ENCODE measurements at regions not wholly inside any gene's neighbourhood (a gene's known extent, or its start where the extent isn't known, plus 50 kb on each side); places are given as distances from the start of the nearest gene placed in this dataset.

- Histone ChIP-seq H3K9ac (ENCODE audit: control insufficient read depth, insufficient read depth, low read length) (no peak overlapping the region), H3K4me3 (no peak overlapping the region), H3K79me2 (ENCODE audit: control insufficient read depth, insufficient read depth, low read length) (no peaks in the 10 kb centered on the region), H3K36me3 (ENCODE audit: control insufficient read depth in 2 of 2, insufficient read depth in 2 of 2, low read length in 1 of 2) (no peaks in the 10 kb centered on the region), H2AFZ (ENCODE audit: control insufficient read depth, low read depth, low read length) (no peak overlapping the region), H3K4me1 (ENCODE audit: control insufficient read depth, insufficient read depth, low read length) (no peaks in the 10 kb centered on the region; the same call in 1 of the 2 replicates), H3K27ac (ENCODE audit: control insufficient read depth, insufficient read depth) (no peak overlapping the region), H3K9me3 (replicated peaks; ENCODE audit: control insufficient read depth, insufficient read depth, low read length) (no peaks in the 10 kb centered on the region), H4K20me1 (ENCODE audit: control insufficient read depth, insufficient read depth) (no peaks in the 10 kb centered on the region), H3K4me2 (ENCODE audit: control insufficient read depth, insufficient read depth) (no peak overlapping the region), H3K27me3 (replicated peaks in 1 of 2; ENCODE audit: control insufficient read depth in 2 of 2, insufficient read depth in 2 of 2, low read length in 1 of 2) (peaks cover 0 to 5% of the 10 kb centered on the region in 2 experiments; a peak in 1 of 4 replicates)
- WGBS (ENCODE audit: insufficient coverage, insufficient replicate concordance, low lambda C conversion rate, missing lambda C conversion rate): 11% methylated on average over 4 of the region's 4 CpGs
- ATAC-seq: peak; percentile 45
- no peak for FAIRE-seq
- CTCF ChIA-PET: interaction anchor here (1.0 to 6.7 kb wide), 4 partner anchors 9 to 226 kb away, joined by 3 to 71 read pairs (median 4); no protein-coding TSS in a partner anchor
- DNase-seq (ENCODE audit: low read depth, low spot score): peak; percentile 13
- no peak for TF ChIP-seq STAT1 (conservative IDR thresholded peaks at IDR 0.05)
- peak; percentile 64 for TF ChIP-seq IKZF1 (conservative IDR thresholded peaks at IDR 0.05)
- TF ChIP-seq IRF4 (IDR thresholded peaks at IDR 0.05; ENCODE audit: low read depth, low read length): no peak
- TF ChIP-seq RELB (IDR thresholded peaks at IDR 0.05; ENCODE audit: low read depth): peak; percentile 31; the same call in 1 of the 2 replicates
- no peak for TF ChIP-seq SMC3 (IDR thresholded peaks at IDR 0.05; ENCODE audit: borderline replicate concordance, low read length)
- TF ChIP-seq IKZF2 (IDR thresholded peaks at IDR 0.05): peak in 1 of 2 experiments; percentile 61; a peak in 3 of 4 replicates
- peak; percentile 35 for TF ChIP-seq MEF2B (IDR thresholded peaks at IDR 0.05; ENCODE audit: partially characterized antibody, poor library complexity, severe bottlenecking)
- TF ChIP-seq KDM1A (IDR thresholded peaks at IDR 0.05; ENCODE audit: borderline replicate concordance): no peak
- TF ChIP-seq POU2F2 (IDR thresholded peaks at IDR 0.05; ENCODE audit: borderline replicate concordance, low read depth, low read length): peak; percentile 72; the same call in 1 of the 3 replicates
- peak; percentile 39 for TF ChIP-seq NR2F1 (conservative IDR thresholded peaks at IDR 0.05)
- peak; percentile 10; the same call in 1 of the 2 replicates for TF ChIP-seq ATF7 (IDR thresholded peaks at IDR 0.05; ENCODE audit: low read depth)
- peak; percentile 34; the same call in 1 of the 2 replicates for TF ChIP-seq RUNX3 (IDR thresholded peaks at IDR 0.05; ENCODE audit: low read length)
- peak in 1 of 2 experiments; percentile 17; a peak in 1 of 4 replicates for TF ChIP-seq EP300 (IDR thresholded peaks at IDR 0.05; ENCODE audit: borderline replicate concordance in 1 of 2, control insufficient read depth in 1 of 2, low read depth in 2 of 2, low read length in 2 of 2)
- TF ChIP-seq MTA2 (IDR thresholded peaks at IDR 0.05; ENCODE audit: low read depth): peak; percentile 48
- intact Hi-C loops (cut with micrococcal nuclease; ENCODE audit: unreplicated experiment): loop anchor here (1.0 to 2.0 kb wide), 2 partner anchors 51 to 72 kb away; no protein-coding TSS in a partner anchor
- in situ Hi-C loops (cut with MboI): no loop called here
- no TSS peak for BruUV-seq (replicated peaks)
- POLR2A ChIA-PET: no interaction called here
- RAD21 ChIA-PET (ENCODE audit: unreplicated experiment): interaction anchor here (1.4 to 5.3 kb wide), 2 partner anchors 40 to 51 kb away, joined by 3 to 72 read pairs; no protein-coding TSS in a partner anchor
- SMC1A ChIA-PET (ENCODE audit: uncharacterized antibody, unreplicated experiment): interaction anchor here (1.1 to 5.8 kb wide), 6 partner anchors 8 to 72 kb away, joined by 3 to 88 read pairs (median 5); no protein-coding TSS in a partner anchor
Observed at GRCh38 chr12:13588574-13588973, 392.0 kb downstream of the EMP1 start.

Measured in GM12878 (cell line).